Right lobe of liver (tissue), 4 donors: ENCODE measurements at regions not wholly inside any gene's neighbourhood (a gene's known extent, or its start where the extent isn't known, plus 50 kb on each side); places are given as distances from the start of the nearest gene placed in this dataset.

Experiments used
- POLR2A ChIP-seq: fragments of 450-650 bp; IDR thresholded peaks from one replicate; pipeline ENCODE4 v1.6.1; 2017; ENCODE audit warnings: antibody characterized with exemption, mild to moderate bottlenecking
- TF ChIP-seq, protein P1 (sequence below), 4 donors: fragments of 200-600 bp in 3 of 4; fragments of 450-650 bp in 1 of 4; IDR thresholded peaks; one replicate each; pipeline versions ENCODE4 v1.5.1 to v1.8.0; 2016 to 2022; ENCODE audit warnings: antibody characterized with exemption in 4 of 4, mild to moderate bottlenecking in 2 of 4
- donor health status: DM: no; HTN: no; CAD: no.
- donor health status: DM: no; HTN: no; CAD: no.
- donor health status: DM: no; HTN: yes; CAD: no.

- TF ChIP-seq, protein P1, sequence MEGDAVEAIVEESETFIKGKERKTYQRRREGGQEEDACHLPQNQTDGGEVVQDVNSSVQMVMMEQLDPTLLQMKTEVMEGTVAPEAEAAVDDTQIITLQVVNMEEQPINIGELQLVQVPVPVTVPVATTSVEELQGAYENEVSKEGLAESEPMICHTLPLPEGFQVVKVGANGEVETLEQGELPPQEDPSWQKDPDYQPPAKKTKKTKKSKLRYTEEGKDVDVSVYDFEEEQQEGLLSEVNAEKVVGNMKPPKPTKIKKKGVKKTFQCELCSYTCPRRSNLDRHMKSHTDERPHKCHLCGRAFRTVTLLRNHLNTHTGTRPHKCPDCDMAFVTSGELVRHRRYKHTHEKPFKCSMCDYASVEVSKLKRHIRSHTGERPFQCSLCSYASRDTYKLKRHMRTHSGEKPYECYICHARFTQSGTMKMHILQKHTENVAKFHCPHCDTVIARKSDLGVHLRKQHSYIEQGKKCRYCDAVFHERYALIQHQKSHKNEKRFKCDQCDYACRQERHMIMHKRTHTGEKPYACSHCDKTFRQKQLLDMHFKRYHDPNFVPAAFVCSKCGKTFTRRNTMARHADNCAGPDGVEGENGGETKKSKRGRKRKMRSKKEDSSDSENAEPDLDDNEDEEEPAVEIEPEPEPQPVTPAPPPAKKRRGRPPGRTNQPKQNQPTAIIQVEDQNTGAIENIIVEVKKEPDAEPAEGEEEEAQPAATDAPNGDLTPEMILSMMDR (IDR thresholded peaks at IDR 0.05) = no peak
- no peak for TF ChIP-seq POLR2A
These were observed 195.8 kb upstream of the SPRED2 start for GRCh38 chr2:65628156-65628555.
